Medulla oblongata (tissue), 1 donor: ENCODE measurements at regions not wholly inside any gene's neighbourhood (a gene's known extent, or its start where the extent isn't known, plus 50 kb on each side); places are given as distances from the start of the nearest gene placed in this dataset.
"Not testable (repeated sequence)": the region's sequence is repeated elsewhere in the genome, so short reads cannot be mapped to it uniquely, and the experiment has no call there.

Experiments
- DNase-seq: peaks from one replicate; pipeline ENCODE4 v3.0.0-alpha.2; 2015; ENCODE audit errors: extremely low spot score

GRCh38 chr1:5766996-5767395 is 225.2 kb downstream of the NPHP4 start:
- not testable (repeated sequence) for DNase-seq

- no peak for DNase-seq
These were observed 226.0 kb downstream of the NPHP4 start for GRCh38 chr1:5765997-5766913.

GRCh38 chr1:5765483-5765882 is 226.7 kb downstream of the NPHP4 start:
- no peak for DNase-seq

GRCh38 chr1:5764959-5765358 is 227.3 kb downstream of the NPHP4 start:
- DNase-seq, result no peak

GRCh38 chr1:5764464-5764863 is 227.8 kb downstream of the NPHP4 start:
- no peak for DNase-seq

GRCh38 chr1:5763696-5764370 is 228.4 kb downstream of the NPHP4 start:
- no peak for DNase-seq

GRCh38 chr1:5758859-5759578 is 233.2 kb downstream of the NPHP4 start:
- no peak for DNase-seq

GRCh38 chr1:5758000-5758858 is 234.0 kb downstream of the NPHP4 start:
- no peak for DNase-seq

GRCh38 chr1:5757187-5757805 is 234.9 kb downstream of the NPHP4 start:
- no peak for DNase-seq

GRCh38 chr1:5756434-5757186 is 235.6 kb downstream of the NPHP4 start:
- no peak for DNase-seq

- no peak for DNase-seq
These were observed 236.6 kb downstream of the NPHP4 start for GRCh38 chr1:5755552-5756125.

- no peak for DNase-seq
These were observed 237.2 kb downstream of the NPHP4 start for GRCh38 chr1:5754817-5755551.

GRCh38 chr1:5753549-5754421 is 238.4 kb downstream of the NPHP4 start:
- DNase-seq, result no peak

GRCh38 chr1:5752746-5753548 is 239.3 kb downstream of the NPHP4 start:
- DNase-seq, result no peak

GRCh38 chr1:5751833-5752745 is 240.1 kb downstream of the NPHP4 start:
- DNase-seq, result no peak

GRCh38 chr1:5751163-5751540 is 241.1 kb downstream of the NPHP4 start:
- DNase-seq, result no peak
